HG03196 (cell line): ENCODE measurements at regions not wholly inside any gene's neighbourhood (a gene's known extent, or its start where the extent isn't known, plus 50 kb on each side); places are given as distances from the start of the nearest gene placed in this dataset.

Experiments
- ATAC-seq: cut with Tn5 transposase; IDR thresholded peaks from one replicate; pipeline ENCODE4 v1.9.1; 2021; ENCODE audit not compliant: unreplicated experiment

DNA sequence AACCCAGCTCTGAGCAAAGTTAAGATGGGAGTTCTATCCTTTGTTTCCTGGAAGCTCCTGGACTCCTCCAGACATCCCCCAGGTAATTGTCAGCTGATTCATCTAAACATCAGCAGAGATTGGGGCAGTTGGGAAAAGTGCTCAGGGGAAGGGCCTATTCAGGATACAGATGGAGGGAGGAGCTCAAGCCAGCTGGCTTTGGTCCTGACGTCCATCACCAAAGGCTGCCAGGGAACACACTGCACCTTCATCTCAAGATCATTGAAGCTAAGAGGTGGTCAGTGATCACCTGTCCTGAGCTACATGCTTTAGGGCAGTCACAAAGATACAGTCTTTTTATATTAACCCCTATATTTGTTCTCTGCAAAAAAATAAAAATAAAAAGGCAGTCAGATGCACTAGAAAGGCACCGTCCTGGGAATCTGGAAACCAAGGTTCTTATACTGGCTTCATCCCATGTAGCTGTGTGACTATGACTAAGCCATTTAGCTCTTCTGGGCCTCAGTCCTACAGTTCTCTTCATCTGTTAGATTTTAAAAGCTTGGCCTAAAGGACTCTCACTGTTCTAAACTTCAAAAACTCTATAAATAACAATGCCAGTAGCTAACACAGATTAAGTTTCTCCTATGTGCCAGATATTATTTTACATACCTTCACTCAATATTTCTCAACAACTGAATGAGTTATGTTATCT, 446.5 kb downstream of the BCL11A start:
- no peak for ATAC-seq

DNA sequence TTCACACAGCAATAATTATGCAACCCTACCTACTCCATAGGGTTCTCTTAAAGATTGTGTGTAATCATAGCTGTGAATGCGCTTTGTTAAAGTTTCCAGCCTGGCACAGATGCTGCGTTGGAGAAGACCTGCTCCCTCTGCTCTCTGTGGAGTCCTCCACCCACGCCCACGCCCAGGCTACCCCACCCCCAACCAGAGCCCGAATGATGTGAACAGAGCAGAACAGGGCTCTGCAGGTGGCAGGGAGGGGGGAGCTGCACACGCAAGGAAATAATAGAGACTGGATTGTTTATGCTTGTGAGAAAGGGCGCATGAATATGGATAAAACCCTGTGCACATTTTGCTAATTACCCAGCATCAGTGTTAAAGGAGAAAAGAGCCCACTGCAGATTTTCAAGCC, 447.5 kb downstream of the BCL11A start:
- no peak for ATAC-seq

DNA sequence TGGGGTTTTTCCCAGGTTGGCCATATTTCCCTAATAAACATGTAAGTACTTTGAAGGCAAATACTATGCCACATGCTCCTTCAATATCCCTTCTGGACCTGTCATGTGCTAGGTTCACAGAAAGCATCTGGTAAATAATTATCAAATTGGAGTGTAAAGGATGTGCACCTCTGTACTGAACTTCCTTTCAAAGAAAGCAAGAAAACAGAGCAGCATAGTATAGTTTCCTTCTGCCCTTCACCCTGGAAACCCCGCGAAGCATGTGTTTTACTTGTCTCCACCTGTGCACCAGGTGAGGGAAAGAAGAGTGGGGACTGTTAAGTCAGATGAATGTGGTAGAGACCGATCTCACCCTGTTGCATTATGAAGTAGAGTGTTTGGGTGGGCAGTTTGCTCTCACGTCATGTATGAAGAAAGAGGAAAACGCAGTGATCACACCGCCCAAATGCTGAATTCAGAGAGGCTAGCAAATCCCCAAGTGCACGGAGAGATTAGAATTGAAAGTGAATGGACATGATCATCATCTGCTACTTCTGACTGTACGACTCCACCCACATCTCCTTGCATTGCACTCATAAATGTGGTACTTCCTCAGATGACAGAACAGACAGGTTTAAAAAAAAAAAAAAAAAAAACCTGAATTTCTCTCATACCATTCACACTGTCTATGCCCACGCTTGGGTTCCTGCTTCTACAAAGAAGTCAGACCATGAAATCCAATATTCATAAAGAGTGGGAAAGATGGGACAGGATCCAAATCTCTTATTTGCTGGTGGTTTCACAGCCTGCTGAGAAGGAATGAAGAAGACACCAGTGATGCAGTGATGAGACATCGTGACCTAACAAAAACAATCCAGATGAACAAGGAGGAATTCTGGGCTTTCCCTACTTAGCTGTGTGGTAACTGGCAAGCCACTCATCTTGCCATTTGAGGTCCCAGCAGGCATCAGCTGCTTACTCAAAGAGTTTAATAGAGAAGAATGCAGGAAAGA, 448.6 kb downstream of the BCL11A start:
- peak; percentile 50 for ATAC-seq

GRCh38 chr2:60100034-60100433, 453.4 kb downstream of the BCL11A start:
- no peak for ATAC-seq

DNA sequence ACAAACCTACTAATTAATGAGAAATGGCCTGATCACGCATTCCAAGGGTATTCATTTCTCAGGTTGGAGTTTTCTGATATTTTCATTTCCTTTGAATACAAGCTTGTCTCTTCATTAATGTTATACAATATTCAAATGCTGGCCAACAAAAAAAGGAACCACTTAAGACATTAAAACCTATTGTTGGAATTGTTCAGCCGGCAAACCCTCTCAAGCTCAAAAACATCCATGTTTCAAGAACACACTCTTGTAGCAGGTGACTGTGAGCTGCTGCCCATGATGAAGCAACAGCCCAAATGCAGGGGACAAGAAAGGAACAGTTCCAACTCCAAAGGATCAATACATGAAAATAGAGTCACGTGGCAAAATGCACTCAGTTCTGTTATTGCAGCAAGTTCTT, 454.5 kb downstream of the BCL11A start:
- ATAC-seq, result no peak

GRCh38 chr2:60097298-60097697, 456.2 kb downstream of the BCL11A start:
- ATAC-seq, result no peak

DNA sequence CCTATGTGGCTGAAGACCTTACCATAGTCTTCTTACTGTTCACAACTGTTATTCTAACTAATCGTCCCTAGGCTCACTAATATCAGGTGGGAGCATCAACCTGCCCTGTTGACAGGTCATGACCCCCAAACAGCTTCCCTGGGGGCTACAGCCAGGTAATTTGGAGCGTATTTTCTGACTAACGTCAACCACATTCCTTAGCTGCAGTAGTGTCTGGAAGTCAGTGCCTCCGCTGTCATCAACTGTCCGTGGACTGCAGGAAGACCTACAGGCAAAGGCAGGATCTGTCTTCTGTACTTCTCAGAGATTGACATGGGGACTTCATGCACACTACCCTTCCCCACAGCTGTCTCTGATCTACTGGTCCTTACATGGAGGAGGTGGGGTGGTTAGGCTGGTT, 456.9 kb downstream of the BCL11A start:
- ATAC-seq, result no peak

DNA sequence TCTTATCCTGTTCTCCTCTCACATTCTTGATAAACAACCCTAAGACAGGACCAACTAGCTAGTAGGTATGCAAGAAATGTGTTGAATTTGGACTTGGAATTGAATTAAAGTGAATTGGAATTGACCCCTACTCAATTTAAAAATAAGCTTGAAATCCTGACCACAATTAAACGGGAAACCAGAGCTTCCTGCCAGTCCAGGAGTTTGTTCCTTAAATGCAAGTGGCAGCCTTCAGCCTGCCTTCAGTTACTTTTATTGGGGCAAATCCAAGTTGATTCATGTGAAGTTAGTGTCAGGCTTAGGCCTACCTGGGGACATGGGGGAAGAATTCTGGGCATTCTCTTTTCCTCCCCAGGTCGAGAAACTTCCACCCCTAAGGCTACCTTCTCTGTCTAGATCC, 457.6 kb downstream of the BCL11A start:
- no peak for ATAC-seq

- no peak for ATAC-seq
Observed at GRCh38 chr2:60095202-60095815, 458.1 kb downstream of the BCL11A start.

- ATAC-seq, result no peak
Observed at GRCh38 chr2:60094450-60094929, 459.0 kb downstream of the BCL11A start.

DNA sequence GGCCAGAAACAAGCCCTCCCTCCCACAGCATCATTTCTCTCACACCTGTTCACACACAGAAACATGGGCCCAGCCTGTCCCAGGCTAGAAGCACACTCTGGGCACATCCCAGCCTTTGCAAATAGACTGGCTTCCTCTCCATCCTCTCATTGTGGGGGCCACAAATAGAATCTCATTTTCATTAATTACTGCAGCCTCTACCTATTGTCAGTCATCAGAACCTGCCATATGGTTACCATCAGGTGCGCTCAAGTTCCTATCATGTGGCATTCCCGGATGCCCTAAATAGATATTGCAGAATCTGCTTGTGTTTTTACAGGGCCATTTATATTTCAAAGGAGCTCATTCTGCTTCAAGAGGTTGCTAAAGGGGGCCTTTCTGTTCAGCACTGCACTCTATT, 460.7 kb downstream of the BCL11A start:
- no peak for ATAC-seq

DNA sequence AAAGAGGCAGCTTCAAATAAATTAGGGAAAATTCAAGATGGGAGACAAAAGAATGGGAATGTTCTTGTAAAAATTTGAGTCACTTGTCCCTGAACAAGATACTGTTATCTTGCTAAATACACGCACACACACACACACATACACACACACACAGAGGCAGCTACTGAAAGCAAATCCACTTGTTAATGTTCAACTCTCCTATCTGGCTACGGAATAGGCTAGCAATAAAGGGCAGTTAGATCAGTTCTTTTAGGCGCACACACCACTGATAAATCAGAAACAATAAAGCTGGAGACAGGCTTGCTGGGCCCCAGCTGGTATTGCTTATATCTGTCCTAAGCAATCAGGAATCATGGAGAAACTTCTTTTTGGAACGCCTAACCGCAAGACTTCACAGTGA, 461.6 kb downstream of the BCL11A start:
- ATAC-seq, result no peak

DNA sequence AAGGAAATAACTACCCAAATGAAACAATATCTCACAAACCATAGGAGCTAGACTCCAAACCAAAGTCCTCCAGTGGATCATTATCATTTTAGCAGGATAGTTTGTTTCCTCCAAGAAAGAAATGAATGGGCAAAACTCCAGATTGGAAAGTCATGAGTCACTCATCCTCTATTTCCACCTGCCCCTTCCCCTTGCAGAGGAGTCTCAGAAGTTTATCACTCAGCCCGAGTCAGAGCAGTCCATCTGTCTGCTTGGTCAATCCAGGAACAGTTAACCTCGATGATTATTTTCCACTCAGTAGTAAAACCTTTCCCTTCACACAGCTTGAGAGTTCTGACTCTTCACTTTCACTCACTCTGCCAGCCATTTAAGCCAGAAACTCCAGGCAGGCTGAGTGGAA, 462.2 kb downstream of the BCL11A start:
- ATAC-seq, result no peak

DNA sequence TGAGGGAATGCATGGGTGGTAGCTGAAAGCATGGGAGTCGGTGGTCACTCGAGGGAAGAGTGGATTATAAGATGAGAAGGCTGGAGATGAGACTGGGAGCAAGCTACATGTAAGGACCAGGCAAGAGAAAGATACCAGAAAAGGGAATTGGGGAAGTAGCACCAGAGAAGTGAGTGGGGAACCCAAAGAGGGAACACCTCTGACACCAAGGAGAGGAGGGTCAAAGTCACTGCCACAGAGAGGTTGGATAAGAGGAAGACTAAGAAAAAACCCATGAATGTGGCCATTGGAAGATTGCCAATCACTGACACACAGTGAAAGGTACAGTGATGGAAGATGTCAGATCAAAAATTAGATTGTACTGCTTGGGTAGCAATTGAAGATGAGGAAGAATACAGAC, 473.9 kb downstream of the BCL11A start:
- no peak for ATAC-seq

DNA sequence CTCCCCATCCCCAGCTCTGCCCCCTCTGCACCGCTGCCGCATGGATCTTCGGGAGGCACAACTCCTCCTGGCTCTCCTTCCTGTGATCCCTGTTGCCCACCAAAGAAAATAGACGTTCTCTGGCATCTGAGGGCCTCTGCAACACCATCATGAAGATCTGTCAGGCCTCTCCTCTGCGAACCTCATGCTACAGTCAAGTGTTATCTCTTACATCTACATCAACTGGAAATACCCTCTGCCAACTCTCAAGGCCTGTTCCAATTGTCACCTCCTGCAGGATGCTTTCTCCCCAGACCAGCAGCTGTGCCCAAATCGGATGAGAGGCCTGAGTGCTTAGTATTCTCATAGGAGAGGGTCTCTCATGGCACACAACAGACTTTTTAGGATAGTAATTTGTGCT, 478.4 kb downstream of the BCL11A start:
- ATAC-seq, result no peak

- ATAC-seq, result no peak
Observed at GRCh38 chr2:60073201-60073600, 480.3 kb downstream of the BCL11A start.

- no peak for ATAC-seq
Observed at GRCh38 chr2:60072609-60073008, 480.8 kb downstream of the BCL11A start.

GRCh38 chr2:60071490-60071831, 482.0 kb downstream of the BCL11A start:
- ATAC-seq, result no peak

- no peak for ATAC-seq
Observed at GRCh38 chr2:60070736-60071489, 482.5 kb downstream of the BCL11A start.

- no peak for ATAC-seq
Observed at GRCh38 chr2:60070196-60070595, 483.3 kb downstream of the BCL11A start.

DNA sequence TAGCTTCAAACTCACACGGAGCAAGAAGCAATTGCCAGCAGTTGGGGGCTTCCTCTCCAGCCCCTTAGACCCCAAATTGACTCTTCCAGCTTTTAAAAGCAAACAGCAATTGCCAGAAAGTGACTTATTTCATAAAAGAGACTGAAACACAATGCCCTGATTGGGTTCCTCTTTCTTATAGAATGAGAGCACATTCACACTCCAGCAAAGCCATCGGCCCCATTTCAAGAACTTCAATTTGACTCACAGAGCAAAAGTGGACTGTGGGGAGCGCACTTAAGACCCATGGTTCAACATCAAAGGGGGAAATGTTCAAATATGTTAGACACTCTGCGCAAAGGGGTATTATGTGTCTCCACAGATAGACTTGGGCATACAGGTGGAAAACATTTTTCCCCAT, 484.7 kb downstream of the BCL11A start:
- ATAC-seq, result no peak
